GM18520 (cell line): ENCODE measurements at regions not wholly inside any gene's neighbourhood (a gene's known extent, or its start where the extent isn't known, plus 50 kb on each side); places are given as distances from the start of the nearest gene placed in this dataset.
"Not testable (repeated sequence)": the region's sequence is repeated elsewhere in the genome, so short reads cannot be mapped to it uniquely, and the experiment has no call there.

ENCODE experiments used
- ATAC-seq: cut with Tn5 transposase; IDR thresholded peaks from one replicate; pipeline ENCODE4 v1.9.1; 2021; ENCODE audit not compliant: unreplicated experiment

- ATAC-seq: no peak
Measured at GRCh38 chr1:61580417-61580816, 144.5 kb downstream of the TM2D1 start.

GRCh38 chr1:61579802-61580201, 145.1 kb downstream of the TM2D1 start:
- ATAC-seq: no peak

- ATAC-seq: no peak
Measured at GRCh38 chr1:61572046-61572445, 152.9 kb downstream of the TM2D1 start.

GRCh38 chr1:61570191-61570590, 154.8 kb downstream of the TM2D1 start:
- ATAC-seq: no peak

GRCh38 chr1:61569303-61569621, 155.7 kb downstream of the TM2D1 start:
- ATAC-seq: no peak

- ATAC-seq: no peak
Measured at GRCh38 chr1:61568460-61569302, 156.3 kb downstream of the TM2D1 start.

- no peak for ATAC-seq
Measured at GRCh38 chr1:61566177-61566576, 158.8 kb downstream of the TM2D1 start.

GRCh38 chr1:61563611-61564010, 161.3 kb downstream of the TM2D1 start:
- ATAC-seq: no peak

GRCh38 chr1:61561666-61562065, 163.3 kb downstream of the TM2D1 start:
- no peak for ATAC-seq

GRCh38 chr1:61560385-61560784, 164.6 kb downstream of the TM2D1 start:
- ATAC-seq: no peak

GRCh38 chr1:61556631-61557030, 168.3 kb downstream of the TM2D1 start:
- ATAC-seq: no peak

GRCh38 chr1:61552630-61553305, 172.2 kb downstream of the TM2D1 start:
- no peak for ATAC-seq

- ATAC-seq: not testable (repeated sequence)
Measured at GRCh38 chr1:61547302-61547701, 177.6 kb downstream of the TM2D1 start.

GRCh38 chr1:61544870-61545269, 180.1 kb downstream of the TM2D1 start:
- ATAC-seq: not testable (repeated sequence)

- not testable (repeated sequence) for ATAC-seq
Measured at GRCh38 chr1:61543498-61543897, 181.4 kb downstream of the TM2D1 start.

GRCh38 chr1:61539720-61540462, 185.1 kb downstream of the TM2D1 start:
- ATAC-seq: no peak

GRCh38 chr1:61538228-61538627, 186.7 kb downstream of the TM2D1 start:
- no peak for ATAC-seq

- ATAC-seq: no peak
Measured at GRCh38 chr1:61536174-61537108, 188.5 kb downstream of the TM2D1 start.

- ATAC-seq: no peak
Measured at GRCh38 chr1:61534847-61535246, 190.1 kb downstream of the TM2D1 start.

- ATAC-seq: no peak
Measured at GRCh38 chr1:61533546-61533945, 191.4 kb downstream of the TM2D1 start.

- ATAC-seq: no peak
Measured at GRCh38 chr1:61531716-61532115, 193.2 kb downstream of the TM2D1 start.
